Body of pancreas (tissue), 4 donors: ENCODE measurements at regions not wholly inside any gene's neighbourhood (a gene's known extent, or its start where the extent isn't known, plus 50 kb on each side); places are given as distances from the start of the nearest gene placed in this dataset.
"Not testable (repeated sequence)": the region's sequence is repeated elsewhere in the genome, so short reads cannot be mapped to it uniquely, and the experiment has no call there.

ENCODE experiments used
- ATAC-seq: fragments of 150-250 bp; one replicate; pipeline ENCODE4 v1.9.1; 2016
- DNase-seq, 4 donors: peaks; one replicate each; pipeline ENCODE4 v3.0.0-alpha.2; 2019
- H3K27ac ChIP-seq, 4 donors: fragments of 200-600 bp; sonication (generic); 1 replicate in 3 of 4; 2 replicates in 1 of 4; pipeline versions ENCODE4 v1.5.1 to v1.6.1; 2016 to 2019; ENCODE audit warnings: mild to moderate bottlenecking in 1 of 4, mixed read lengths in 1 of 4, moderate library complexity in 1 of 4
- H3K27me3 ChIP-seq, 2 donors: fragments of 200-600 bp; sonication (generic); one replicate each; pipeline ENCODE4 v1.6.0; 2016; ENCODE audit warnings: mild to moderate bottlenecking in 1 of 2
- H3K36me3 ChIP-seq, 2 donors: fragments of 200-600 bp; sonication (generic); replicated peaks in 1 of 2; 2 replicates each; pipeline ENCODE4 v1.5.1; 2016; ENCODE audit warnings: low read depth in 2 of 2; ENCODE audit not compliant: insufficient read depth in 1 of 2
- H3K4me1 ChIP-seq: fragments of 200-600 bp; sonication (generic); one replicate; pipeline ENCODE4 v1.6.0; 2016
- H3K4me3 ChIP-seq, 2 donors: fragments of 200-600 bp; sonication (generic); 1 replicate in 1 of 2; 2 replicates in 1 of 2; pipeline ENCODE4 v1.5.1; 2016 to 2019
- H3K9me3 ChIP-seq, 3 donors: fragments of 200-600 bp; sonication (generic); 1 replicate in 2 of 3; 2 replicates in 1 of 3; pipeline ENCODE4 v1.5.1; 2016
- CTCF ChIP-seq, 7 experiments: fragments of 450-650 bp in 4 of 7; fragments of 200-600 bp in 3 of 7; sonication (generic) in 3 of 7; IDR thresholded peaks; one replicate each; pipeline ENCODE4 v1.5.1; 2016 to 2019; ENCODE audit warnings: antibody characterized with exemption in 7 of 7
- POLR2A ChIP-seq, 3 donors: fragments of 450-650 bp; IDR thresholded peaks; one replicate each; pipeline ENCODE4 v1.6.1; 2016; ENCODE audit warnings: antibody characterized with exemption in 3 of 3, mild to moderate bottlenecking in 2 of 3
- WGBS, 2 donors: methylation state at CpG; one replicate each; pipeline ENCODE4 v1.1.5; 2017; 5-methylcytosine and 5-hydroxymethylcytosine counted together
- intact Hi-C: fragments of 100-400 bp; cut with DNase I; formaldehyde crosslinking; loops from one replicate; pipeline ENCODE4 v1.15.1; 2023

- H3K4me1 ChIP-seq: no peaks in the 10 kb centered on the region
- no peak overlapping the region for H3K27ac ChIP-seq
- H3K4me3 ChIP-seq: no peak overlapping the region
- H3K9me3 ChIP-seq: no peaks in the 10 kb centered on the region
- no peak for DNase-seq
- no peaks in the 10 kb centered on the region for H3K27me3 ChIP-seq
- TF ChIP-seq CTCF (IDR thresholded peaks at IDR 0.05) (no peak), POLR2A (IDR thresholded peaks at IDR 0.05) (no peak)
- 54 to 62% methylated on average over 3 of the region's 3 CpGs for WGBS, 2 donors
- intact Hi-C loops: no loop called here
- H3K36me3 ChIP-seq: no peaks in the 10 kb centered on the region
- ATAC-seq: no peak
Observed at GRCh38 chr18:38750751-38751150, 1185.2 kb upstream of the CELF4 start.

- Histone ChIP-seq H3K27ac (no peak overlapping the region), H3K36me3 (no peaks in the 10 kb centered on the region), H3K4me3 (no peak overlapping the region), H3K27me3 (no peaks in the 10 kb centered on the region), H3K4me1 (no peaks in the 10 kb centered on the region), H3K9me3 (no peaks in the 10 kb centered on the region)
- WGBS, 2 donors: 61 to 69% methylated on average over 5 of the region's 5 CpGs
- DNase-seq (no peak), ATAC-seq (no peak)
- TF ChIP-seq POLR2A (IDR thresholded peaks at IDR 0.05) (no peak), CTCF (IDR thresholded peaks at IDR 0.05) (no peak)
- intact Hi-C loops: no loop called here
Observed at GRCh38 chr18:38747153-38747552, 1181.6 kb upstream of the CELF4 start.

- H3K27me3 ChIP-seq, DNase-seq, H3K9me3 ChIP-seq, H3K4me3 ChIP-seq, H3K4me1 ChIP-seq, H3K27ac ChIP-seq, H3K36me3 ChIP-seq, ATAC-seq, intact Hi-C loops: not testable (repeated sequence)
- WGBS, 2 donors: 60 to 74% methylated on average over 2 of the region's 2 CpGs
Observed at GRCh38 chr18:38720181-38720580, 1154.6 kb upstream of the CELF4 start.

- Histone ChIP-seq H3K4me1 (no peaks in the 10 kb centered on the region), H3K36me3 (no peaks in the 10 kb centered on the region), H3K27ac (no peak overlapping the region), H3K9me3 (no peaks in the 10 kb centered on the region), H3K27me3 (no peaks in the 10 kb centered on the region), H3K4me3 (no peak overlapping the region)
- TF ChIP-seq POLR2A (IDR thresholded peaks at IDR 0.05) (no peak), CTCF (IDR thresholded peaks at IDR 0.05) (no peak)
- WGBS, 2 donors: 90 to 96% methylated on average over 24 to 34 of the region's 34 CpGs
- ATAC-seq (no peak), DNase-seq (no peak)
- intact Hi-C loops: no loop called here
Observed at GRCh38 chr18:38718365-38718901, 1152.8 kb upstream of the CELF4 start.

GRCh38 chr18:38709122-38709521, 1143.5 kb upstream of the CELF4 start:
- no peak for ATAC-seq
- H3K4me3 ChIP-seq: no peak overlapping the region

More at GRCh38 chr18:38709122-38709521, 1143.5 kb upstream of the CELF4 start:
- Histone ChIP-seq H3K27me3 (no peaks in the 10 kb centered on the region), H3K27ac (no peak overlapping the region), H3K4me1 (no peaks in the 10 kb centered on the region), H3K9me3 (no peaks in the 10 kb centered on the region), H3K36me3 (no peaks in the 10 kb centered on the region)
- intact Hi-C loops: no loop called here
- WGBS, 2 donors: 64 to 65% methylated on average over 5 of the region's 5 CpGs
- no peak for DNase-seq
- TF ChIP-seq POLR2A (IDR thresholded peaks at IDR 0.05) (no peak), CTCF (IDR thresholded peaks at IDR 0.05) (no peak)
